ENCODE measurements at regions not wholly inside any gene's neighbourhood (a gene's known extent, or its start where the extent isn't known, plus 50 kb on each side); places are given as distances from the start of the nearest gene placed in this dataset.
"Not testable (repeated sequence)": the region's sequence is repeated elsewhere in the genome, so short reads cannot be mapped to it uniquely, and the experiment has no call there.

GRCh38 chr17:15802917-15803316 lies 70.8 kb downstream of the TBC1D26 start:
- not testable (repeated sequence) for DNase-seq

- DNase-seq: not testable (repeated sequence)
Measured at GRCh38 chr17:15806825-15807224, 74.7 kb downstream of the TBC1D26 start.

GRCh38 chr17:15813388-15813787 lies 81.3 kb downstream of the TBC1D26 start:
- not testable (repeated sequence) for DNase-seq

- not testable (repeated sequence) for DNase-seq
Measured at GRCh38 chr17:15814003-15814402, 81.9 kb downstream of the TBC1D26 start.

- DNase-seq: not testable (repeated sequence)
Measured at GRCh38 chr17:15817861-15818260, 85.8 kb downstream of the TBC1D26 start.

- not testable (repeated sequence) for DNase-seq
Measured at GRCh38 chr17:15822280-15822679, 90.2 kb downstream of the TBC1D26 start.

- peak; percentile 69 for DNase-seq
Measured at GRCh38 chr17:15828727-15829314, 96.7 kb downstream of the TBC1D26 start.

- DNase-seq: not testable (repeated sequence)
Measured at GRCh38 chr17:15830221-15830620, 98.1 kb downstream of the TBC1D26 start.

GRCh38 chr17:15831182-15831581 lies 99.1 kb downstream of the TBC1D26 start:
- not testable (repeated sequence) for DNase-seq

GRCh38 chr17:15832921-15833480 lies 100.9 kb downstream of the TBC1D26 start:
- not testable (repeated sequence) for DNase-seq

- not testable (repeated sequence) for DNase-seq
Measured at GRCh38 chr17:15833890-15834289, 101.8 kb downstream of the TBC1D26 start.

GRCh38 chr17:15835481-15835880 lies 103.4 kb downstream of the TBC1D26 start:
- not testable (repeated sequence) for DNase-seq

- not testable (repeated sequence) for DNase-seq
Measured at GRCh38 chr17:15836249-15836982, 104.3 kb downstream of the TBC1D26 start.

- DNase-seq: not testable (repeated sequence)
Measured at GRCh38 chr17:15836991-15837390, 104.9 kb downstream of the TBC1D26 start.

- DNase-seq: not testable (repeated sequence)
Measured at GRCh38 chr17:15847447-15848229, 97.3 kb upstream of the ADORA2B start.

- DNase-seq: peak; percentile 41
Measured at GRCh38 chr17:15849054-15849453, 95.9 kb upstream of the ADORA2B start.

- not testable (repeated sequence) for DNase-seq
Measured at GRCh38 chr17:15850071-15850470, 94.9 kb upstream of the ADORA2B start.

GRCh38 chr17:15850687-15851086 lies 94.2 kb upstream of the ADORA2B start:
- not testable (repeated sequence) for DNase-seq

GRCh38 chr17:15852863-15853262 lies 92.1 kb upstream of the ADORA2B start:
- DNase-seq: not testable (repeated sequence)

- not testable (repeated sequence) for DNase-seq
Measured at GRCh38 chr17:15856191-15856590, 88.7 kb upstream of the ADORA2B start.

- not testable (repeated sequence) for DNase-seq
Measured at GRCh38 chr17:15856745-15857144, 88.2 kb upstream of the ADORA2B start.

GRCh38 chr17:15858082-15858481 lies 86.8 kb upstream of the ADORA2B start:
- not testable (repeated sequence) for DNase-seq

GRCh38 chr17:15860774-15861173 lies 84.2 kb upstream of the ADORA2B start:
- DNase-seq: not testable (repeated sequence)
